MCF 10A (cell line): ENCODE measurements at regions not wholly inside any gene's neighbourhood (a gene's known extent, or its start where the extent isn't known, plus 50 kb on each side); places are given as distances from the start of the nearest gene placed in this dataset.

Experiments
- BruUV-seq: library from RNA; stranded (reverse); fragments of 400-500 nt; replicated peaks from 2 replicates; lab custom pipeline; 2021; lab: Mats Ljungman, UMichigan
- CTCF ChIA-PET: fragments of 300-600 bp; sonication (Branson Sonifier 250); formaldehyde crosslinking; extraction: SDS; loops from one replicate; lab custom pipeline; 2021; ENCODE audit warnings: antibody characterized with exemption, inconsistent platforms; lab: Yijun Ruan, JAX
- POLR2A ChIA-PET: fragments of 300-600, 350-650 bp; sonication (Branson Sonifier 250); formaldehyde crosslinking; extraction: SDS; loops from one replicate; lab custom pipeline; 2020; ENCODE audit warnings: antibody characterized with exemption, inconsistent platforms; lab: Yijun Ruan, JAX
- DNase-seq: peaks from one replicate; pipeline ENCODE4 v3.0.0-alpha.2; 2018; ENCODE audit not compliant: unreplicated experiment
- H3K27ac Mint-ChIP-seq: one replicate; pipeline ENCODE4 v1.8.0; 2022; ENCODE audit warnings: mild to moderate bottlenecking, low read depth, mixed read lengths; ENCODE audit not compliant: unreplicated experiment
- H3K27me3 Mint-ChIP-seq: one replicate; pipeline ENCODE4 v1.8.0; 2022; ENCODE audit warnings: mixed read lengths; ENCODE audit not compliant: insufficient read depth, unreplicated experiment
- H3K36me3 Mint-ChIP-seq: one replicate; pipeline ENCODE4 v1.8.0; 2022; ENCODE audit warnings: mild to moderate bottlenecking, moderate library complexity, mixed read lengths; ENCODE audit not compliant: insufficient read depth, unreplicated experiment
- H3K4me1 Mint-ChIP-seq: one replicate; pipeline ENCODE4 v1.8.0; 2022; ENCODE audit warnings: mixed read lengths; ENCODE audit not compliant: insufficient read depth, unreplicated experiment
- H3K4me3 Mint-ChIP-seq: one replicate; pipeline ENCODE4 v1.8.0; 2022; ENCODE audit warnings: mild to moderate bottlenecking, moderate library complexity, mixed read lengths; ENCODE audit not compliant: unreplicated experiment
- H3K9me3 Mint-ChIP-seq: one replicate; pipeline ENCODE4 v1.8.0; 2022; ENCODE audit warnings: mixed read lengths; ENCODE audit not compliant: unreplicated experiment
- CTCF ChIP-seq: fragments of 200-600 bp; IDR thresholded peaks from one replicate; pipeline ENCODE4 v1.8.0; 2022; ENCODE audit warnings: antibody characterized with exemption, mild to moderate bottlenecking; ENCODE audit not compliant: unreplicated experiment
- intact Hi-C: fragments of 100-400 bp; cut with micrococcal nuclease; formaldehyde crosslinking; loops from 2 replicates; pipeline ENCODE4 v1.14.1; 2022

GRCh38 chr17:69764146-69764545, 310.9 kb upstream of the KCNJ16 start:
- Mint-ChIP-seq H3K9me3 (no peaks in the 10 kb centered on the region), H3K4me3 (no peak overlapping the region), H3K4me1 (peaks cover 44% of the 10 kb centered on the region), H3K36me3 (no peaks in the 10 kb centered on the region), H3K27ac (peak overlapping the region; percentile 59), H3K27me3 (no peaks in the 10 kb centered on the region)
- ChIA-PET CTCF (interaction anchor here (0.6 kb wide), 1 partner anchor 202 kb away, joined by 3 read pairs; no protein-coding TSS in a partner anchor), POLR2A (interaction anchor here (1.3 kb wide), 1 partner anchor 34 kb away, joined by 4 read pairs; no protein-coding TSS in a partner anchor)
- no TSS peak for BruUV-seq
- DNase-seq: no peak
- TF ChIP-seq CTCF: no peak
- intact Hi-C loops: loop anchor here (5.0 kb wide), 1 partner anchor 93 kb away; no protein-coding TSS in a partner anchor

- Mint-ChIP-seq H3K27ac (no peak overlapping the region), H3K36me3 (no peaks in the 10 kb centered on the region), H3K4me3 (no peak overlapping the region), H3K27me3 (no peaks in the 10 kb centered on the region), H3K4me1 (peaks cover 22% of the 10 kb centered on the region), H3K9me3 (no peaks in the 10 kb centered on the region)
- ChIA-PET POLR2A (no interaction called here), CTCF (interaction anchor here (0.6 kb wide), 2 partner anchors 84 to 377 kb away, joined by 3 to 4 read pairs; no protein-coding TSS in a partner anchor)
- intact Hi-C loops: no loop called here
- no peak for TF ChIP-seq CTCF
- no TSS peak for BruUV-seq
- no peak for DNase-seq
These were observed 306.0 kb upstream of the KCNJ16 start for GRCh38 chr17:69769050-69769449.

- no peaks in the 10 kb centered on the region for H3K27me3 Mint-ChIP-seq
- intact Hi-C loops: no loop called here
- no peak for TF ChIP-seq CTCF
- H3K4me3 Mint-ChIP-seq: no peak overlapping the region
- BruUV-seq: no TSS peak
- ChIA-PET CTCF (no interaction called here), POLR2A (no interaction called here)
- no peaks in the 10 kb centered on the region for H3K36me3 Mint-ChIP-seq
- H3K27ac Mint-ChIP-seq: no peak overlapping the region
- no peak for DNase-seq
- peaks cover 26% of the 10 kb centered on the region for H3K4me1 Mint-ChIP-seq
- no peaks in the 10 kb centered on the region for H3K9me3 Mint-ChIP-seq
These were observed 301.9 kb upstream of the KCNJ16 start for GRCh38 chr17:69773081-69773480.

GRCh38 chr17:69779378-69780214, 295.4 kb upstream of the KCNJ16 start:
- CTCF ChIA-PET: no interaction called here
- Mint-ChIP-seq H3K36me3 (peaks cover 6% of the 10 kb centered on the region), H3K9me3 (peaks cover 19% of the 10 kb centered on the region), H3K4me3 (no peak overlapping the region), H3K27me3 (no peaks in the 10 kb centered on the region), H3K27ac (no peak overlapping the region), H3K4me1 (peaks cover 12% of the 10 kb centered on the region)
- DNase-seq: peak; percentile 72
- TF ChIP-seq CTCF: no peak
- POLR2A ChIA-PET: interaction anchor here (1.1 to 2.2 kb wide), 2 partner anchors 12 to 18 kb away, joined by 3 to 4 read pairs; no protein-coding TSS in a partner anchor
- intact Hi-C loops: no loop called here
- BruUV-seq: no TSS peak
